Activated T-cell treated with anti-CD3 and anti-CD28 coated beads, Interleukin-2, amount 50 U/mL, for 48 hours (primary cell): ENCODE measurements at regions not wholly inside any gene's neighbourhood (a gene's known extent, or its start where the extent isn't known, plus 50 kb on each side); places are given as distances from the start of the nearest gene placed in this dataset.
A peak's percentile ranks its signal among the peaks of the same experiment; 100 is the strongest.
"Not testable (repeated sequence)": the region's sequence is repeated elsewhere in the genome, so short reads cannot be mapped to it uniquely, and the experiment has no call there.

ENCODE experiments used
- DNase-seq, 2 experiments: peaks; one replicate each; pipeline ENCODE4 v3.0.0-alpha.2; 2020

- DNase-seq, result peak; percentile 50 to 57
Observed at GRCh38 chrX:45806410-45807121, 605.9 kb upstream of the DIPK2B start.

GRCh38 chrX:45804276-45804675 lies 603.6 kb upstream of the DIPK2B start:
- DNase-seq, result no peak

DNA sequence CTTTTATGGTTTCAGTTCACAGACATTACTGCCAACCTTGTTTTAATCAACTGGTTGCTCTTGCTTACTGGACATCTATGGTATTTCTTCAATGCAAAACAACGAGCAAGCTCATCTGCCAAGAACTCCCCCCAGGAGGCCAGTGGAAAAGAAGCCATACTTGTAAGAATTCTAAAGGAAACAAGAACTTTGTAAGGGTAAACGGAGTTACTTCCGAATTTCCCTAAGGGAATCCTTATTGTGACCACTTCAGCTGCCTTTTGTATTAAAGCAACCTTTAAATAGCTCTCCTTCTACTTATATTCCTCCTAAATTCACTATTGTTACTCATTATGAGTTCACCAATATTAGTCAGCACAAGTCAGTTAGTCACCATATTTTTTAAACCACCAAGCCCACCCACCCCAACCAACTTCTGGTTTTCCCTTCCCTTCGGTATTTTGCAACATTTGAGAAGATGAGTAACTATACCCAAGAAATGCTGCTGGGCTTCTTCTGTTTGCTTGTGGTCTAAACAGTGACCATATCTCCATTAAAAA lies 602.8 kb upstream of the DIPK2B start:
- peak; percentile 59 to 62 for DNase-seq

DNA sequence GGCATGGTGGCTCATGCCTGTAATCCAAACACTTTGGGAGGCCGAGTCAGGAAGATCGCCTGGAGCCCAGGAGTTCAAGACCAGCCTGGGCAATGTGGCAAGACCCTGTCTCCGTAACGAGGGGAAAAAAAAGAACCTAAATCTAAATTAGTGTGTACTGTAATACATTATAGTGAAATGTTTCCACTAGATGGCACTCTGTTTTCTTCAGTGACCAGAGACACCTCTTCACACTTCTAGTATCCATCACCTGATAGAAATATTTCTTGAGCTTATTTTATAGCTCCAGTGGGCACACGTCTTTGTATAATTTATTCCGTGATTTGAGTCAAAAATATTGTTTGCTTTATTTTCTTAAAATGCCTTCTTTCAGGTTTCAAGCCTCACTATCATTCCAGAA lies 600.9 kb upstream of the DIPK2B start:
- DNase-seq, result peak in 1 of 2 experiments; percentile 32

DNA sequence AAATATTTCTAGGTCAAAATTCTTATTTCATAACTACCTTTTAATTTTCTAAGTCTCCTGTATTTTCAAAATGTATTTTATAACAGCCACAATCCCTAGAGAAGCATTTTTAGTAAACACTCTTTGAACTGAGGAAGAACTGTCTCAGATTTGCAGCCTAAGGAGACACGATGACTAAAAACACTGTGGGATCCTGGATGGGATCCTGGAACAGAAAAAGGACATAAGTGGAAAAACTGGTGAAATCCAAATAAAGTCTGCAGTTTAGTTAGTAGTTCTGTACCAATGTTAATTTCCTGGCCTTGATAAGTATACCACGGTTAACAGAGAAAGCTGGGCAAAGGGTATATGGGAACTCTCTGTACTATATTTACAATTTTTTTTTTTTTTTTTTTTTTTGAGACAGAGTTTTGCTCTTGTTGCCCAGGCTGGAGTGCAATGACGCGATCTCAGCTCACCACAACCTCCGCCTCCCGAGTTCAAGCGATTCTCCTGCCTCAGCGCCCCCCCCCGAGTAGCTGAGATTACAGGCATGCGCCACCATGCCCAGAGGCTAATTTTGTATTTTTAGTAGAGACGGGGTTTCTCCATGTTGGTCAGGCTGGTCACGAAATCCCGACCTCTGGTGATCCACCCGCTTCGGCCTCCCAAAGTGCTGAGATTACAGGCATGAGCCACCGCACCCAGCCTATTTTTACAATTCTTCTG lies 600.2 kb upstream of the DIPK2B start:
- not testable (repeated sequence) for DNase-seq

- no peak for DNase-seq
Observed at GRCh38 chrX:45799576-45799975, 598.9 kb upstream of the DIPK2B start.

- no peak for DNase-seq
Observed at GRCh38 chrX:45795546-45795945, 594.9 kb upstream of the DIPK2B start.

GRCh38 chrX:45794995-45795337 lies 594.3 kb upstream of the DIPK2B start:
- no peak for DNase-seq

- DNase-seq, result no peak
Observed at GRCh38 chrX:45794323-45794994, 593.8 kb upstream of the DIPK2B start.

GRCh38 chrX:45788941-45789348 lies 588.3 kb upstream of the DIPK2B start:
- no peak for DNase-seq

GRCh38 chrX:45788315-45788714 lies 587.6 kb upstream of the DIPK2B start:
- DNase-seq, result no peak

DNA sequence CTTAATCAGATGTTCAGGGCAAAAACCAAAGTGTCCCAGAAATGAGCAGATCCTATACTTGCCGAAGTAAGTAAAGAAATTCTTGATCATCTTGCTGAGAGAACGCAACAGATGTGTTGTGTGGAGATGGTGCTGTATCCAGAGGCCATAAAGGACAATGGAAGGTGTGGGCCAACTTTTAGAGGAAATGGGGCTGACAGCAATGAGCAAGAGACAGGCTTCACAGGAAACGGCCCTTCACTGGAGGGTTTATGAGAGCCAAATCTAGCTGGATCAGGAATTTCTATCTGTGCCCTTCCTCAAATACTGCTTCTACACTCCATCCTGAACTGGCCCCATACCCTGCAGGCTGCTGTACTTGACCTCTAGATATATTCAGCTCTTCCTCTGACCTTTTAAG lies 583.9 kb upstream of the DIPK2B start:
- no peak for DNase-seq

- DNase-seq, result no peak
Observed at GRCh38 chrX:45783002-45783401, 582.3 kb upstream of the DIPK2B start.

DNA sequence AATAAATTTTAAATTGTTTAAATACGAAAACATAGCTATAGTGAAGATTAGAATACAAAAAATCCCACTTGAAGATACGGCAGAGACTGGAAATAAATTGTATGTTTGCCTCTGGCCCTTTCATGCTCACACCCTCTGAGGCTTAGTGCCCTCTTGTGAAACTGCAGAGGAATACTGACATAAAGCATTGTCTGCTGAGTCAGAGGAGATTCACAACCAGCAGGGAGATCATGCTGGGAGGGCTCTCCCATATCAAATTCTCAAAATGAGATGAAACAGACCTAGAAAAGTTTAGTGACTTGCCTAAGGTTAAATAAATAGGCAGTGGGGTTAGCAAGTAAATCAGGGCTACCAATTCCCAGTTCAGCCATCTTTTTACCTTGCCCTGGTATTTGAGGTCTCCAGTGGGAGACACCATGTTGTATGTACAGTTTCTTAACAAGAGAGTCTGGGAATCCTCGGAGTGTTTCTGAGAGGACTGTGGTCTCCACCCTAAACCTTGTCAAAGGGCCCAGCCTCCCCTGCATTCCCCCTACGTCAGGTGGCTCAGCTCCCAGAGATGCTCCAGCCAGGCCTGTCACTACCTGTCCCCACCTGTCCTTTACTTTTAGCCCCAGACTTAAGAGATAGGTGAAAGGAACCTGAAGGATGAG lies 581.4 kb upstream of the DIPK2B start:
- no peak for DNase-seq

DNA sequence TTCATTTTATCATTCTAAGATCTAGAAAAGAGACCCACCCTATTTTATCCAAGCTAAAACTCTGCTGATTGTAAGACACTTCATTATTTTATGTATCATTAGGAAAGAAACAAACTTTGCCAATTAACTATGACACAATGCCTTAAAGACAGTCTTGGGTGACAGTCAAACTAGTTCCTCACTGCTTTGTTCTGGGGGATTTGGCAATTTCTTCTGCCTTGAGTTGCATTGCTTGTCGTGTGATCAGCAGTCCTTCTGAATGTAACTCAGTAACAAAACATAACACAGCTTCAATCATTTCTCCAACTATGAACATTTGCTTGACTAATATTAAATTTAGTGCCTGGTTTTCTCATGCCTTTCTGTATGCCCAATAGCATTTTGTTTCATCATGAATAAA lies 577.9 kb upstream of the DIPK2B start:
- no peak for DNase-seq

DNA sequence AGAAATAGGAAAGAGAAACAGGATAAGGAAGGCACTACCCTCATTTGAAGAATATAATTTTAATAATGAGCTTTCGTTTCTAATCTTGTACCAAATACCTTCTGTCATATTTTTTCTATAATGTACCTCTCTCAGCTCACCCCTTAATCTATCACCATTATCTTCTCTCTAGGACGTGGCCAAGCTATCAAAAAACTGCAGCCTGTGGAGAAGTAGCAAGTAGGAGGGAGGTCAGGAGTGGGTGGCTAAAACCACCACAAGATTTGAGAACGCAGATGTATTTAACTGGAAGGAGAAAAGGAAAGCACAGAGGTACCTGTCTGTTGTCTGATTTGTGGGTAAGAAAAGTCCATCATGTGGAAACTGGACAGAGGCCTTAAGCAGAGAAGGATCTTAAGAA lies 576.7 kb upstream of the DIPK2B start:
- no peak for DNase-seq

- DNase-seq, result no peak
Observed at GRCh38 chrX:45775468-45775867, 574.8 kb upstream of the DIPK2B start.

DNA sequence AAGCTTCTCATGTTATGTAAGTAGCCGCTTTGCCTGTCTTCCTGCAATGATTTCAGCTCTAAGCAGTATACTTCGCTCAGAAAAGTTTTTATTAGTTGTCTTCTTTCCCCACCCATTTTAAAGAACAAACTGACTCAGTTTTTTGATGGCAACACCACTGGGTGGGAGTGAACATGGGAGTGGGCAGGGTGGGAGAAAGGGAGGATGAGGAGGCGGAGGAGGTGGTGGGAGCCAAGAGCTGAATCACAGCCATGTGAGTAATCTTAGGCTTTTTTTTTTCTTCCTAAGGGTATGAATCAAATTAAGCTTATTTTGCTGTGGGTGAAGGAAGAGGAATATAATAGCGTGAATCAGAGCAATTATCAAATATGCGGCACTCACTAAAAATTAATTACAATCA lies 574.3 kb upstream of the DIPK2B start:
- no peak for DNase-seq

- DNase-seq, result no peak
Observed at GRCh38 chrX:45773572-45773971, 572.9 kb upstream of the DIPK2B start.

DNA sequence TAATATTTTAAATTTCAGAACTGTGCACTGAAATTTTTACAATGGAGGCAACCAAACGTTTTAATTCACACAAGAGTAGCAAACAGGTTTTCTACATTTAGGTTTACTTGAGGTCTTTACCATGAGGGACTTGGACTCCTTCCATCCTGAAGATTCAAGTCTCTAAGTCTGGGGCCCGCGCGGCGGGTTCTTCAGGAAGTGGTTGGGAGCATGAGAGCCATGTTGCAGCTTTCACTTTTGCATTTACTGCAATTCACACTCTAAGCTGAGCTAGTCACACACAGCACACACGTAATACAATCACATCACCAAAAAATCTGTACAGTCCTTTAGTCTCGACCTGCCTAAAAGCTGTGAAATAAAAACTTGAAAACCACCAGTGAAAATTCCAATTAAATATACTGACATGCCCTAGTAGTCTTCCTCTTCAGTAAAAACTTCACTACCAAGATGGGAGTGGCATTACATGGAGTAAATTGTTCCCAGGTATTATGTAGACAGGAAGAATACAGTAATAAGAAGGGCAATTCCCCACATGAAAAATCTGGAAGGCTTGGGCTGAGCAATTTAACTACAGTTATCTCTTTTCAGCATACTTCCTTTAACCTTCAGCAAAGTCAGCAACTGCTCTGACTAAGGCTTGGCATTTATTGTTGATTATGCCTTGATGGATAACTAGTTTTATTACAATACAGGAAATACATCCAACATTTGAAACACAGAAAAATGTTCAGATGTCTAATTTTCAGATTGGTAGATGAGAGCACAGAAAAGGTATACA lies 571.1 kb upstream of the DIPK2B start:
- DNase-seq, result peak; percentile 56 to 60

DNA sequence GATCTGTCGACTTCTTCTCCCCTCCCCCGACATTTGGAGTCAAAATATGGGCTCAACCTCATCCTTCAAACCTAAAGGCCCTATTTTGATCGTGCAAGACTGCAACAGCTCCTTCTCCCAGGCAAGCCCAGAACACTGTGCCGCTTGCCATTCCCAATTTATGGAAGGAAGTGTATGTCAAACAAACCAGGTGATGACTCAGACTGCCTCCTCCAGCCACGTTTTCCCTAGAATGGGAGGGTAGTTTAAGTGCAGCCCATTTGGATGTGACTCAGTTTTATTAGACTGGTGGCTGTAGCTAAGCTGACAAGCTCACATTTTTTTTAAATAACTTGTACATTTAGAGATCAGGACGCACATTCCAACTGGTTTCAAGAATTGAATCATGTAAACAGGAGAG lies 570.4 kb upstream of the DIPK2B start:
- no peak for DNase-seq

GRCh38 chrX:45769761-45770582 lies 569.3 kb upstream of the DIPK2B start:
- peak; percentile 52 to 66 for DNase-seq
